IMR-90 (cell line): ENCODE measurements at regions not wholly inside any gene's neighbourhood (a gene's known extent, or its start where the extent isn't known, plus 50 kb on each side); places are given as distances from the start of the nearest gene placed in this dataset.

ENCODE experiments used
- ATAC-seq: fragments of 200-7000 bp; cut with Tn5 transposase; 2 replicates; pipeline ENCODE4 v1.9.1; 2020; ENCODE audit warnings: low read depth, mild to moderate bottlenecking, moderate library complexity
- BruUV-seq: library from RNA; stranded (reverse); fragments of 400-500 nt; replicated peaks from 2 replicates; lab custom pipeline; 2021; lab: Mats Ljungman, UMichigan
- CTCF ChIA-PET: fragments of 300-600 bp; formaldehyde crosslinking; extraction: SDS; loops from one replicate; lab custom pipeline; 2021; ENCODE audit warnings: antibody characterized with exemption; lab: Yijun Ruan, JAX
- POLR2A ChIA-PET: fragments of 300-600 bp; sonication (Branson Sonifier 250); formaldehyde crosslinking; loops from one replicate; lab custom pipeline; 2022; ENCODE audit warnings: antibody characterized with exemption; ENCODE audit not compliant: unreplicated experiment; lab: Charles Lee
- DNase-seq: peaks from one replicate; pipeline ENCODE4 v3.0.0; 2013
- H2AFZ ChIP-seq: replicated peaks from 2 replicates; pipeline ENCODE3; 2013; ENCODE audit warnings: low read length, mild to moderate bottlenecking; ENCODE audit not compliant: poor library complexity
- H2AK5ac ChIP-seq: 2 replicates; pipeline ENCODE4 v1.6.1; 2013; ENCODE audit warnings: low read depth, low read length, inconsistent platforms
- H2AK9ac ChIP-seq: replicated peaks from 2 replicates; pipeline ENCODE3; 2013; ENCODE audit warnings: mild to moderate bottlenecking, low read depth, low read length, moderate library complexity; ENCODE audit not compliant: poor library complexity
- H2BK120ac ChIP-seq: 2 replicates; pipeline ENCODE4 v1.6.1; 2013; ENCODE audit warnings: low read depth, low read length, inconsistent platforms
- H2BK15ac ChIP-seq: 3 replicates; pipeline ENCODE4 v1.6.1; 2013; ENCODE audit warnings: low read depth, low read length, inconsistent platforms
- H2BK20ac ChIP-seq: 2 replicates; pipeline ENCODE4 v1.6.1; 2013; ENCODE audit warnings: low read depth, mild to moderate bottlenecking, inconsistent platforms, low read length, moderate library complexity
- H2BK5ac ChIP-seq: 2 replicates; pipeline ENCODE4 v1.6.1; 2013; ENCODE audit warnings: mild to moderate bottlenecking, low read depth, low read length, inconsistent platforms; ENCODE audit not compliant: poor library complexity, severe bottlenecking
- H3K14ac ChIP-seq: replicated peaks from 2 replicates; pipeline ENCODE4 v1.6.1; 2013; ENCODE audit warnings: low read depth, low read length, inconsistent platforms
- H3K18ac ChIP-seq: 2 replicates; pipeline ENCODE4 v1.6.1; 2013; ENCODE audit warnings: low read depth, low read length, control low read depth
- H3K23ac ChIP-seq: 2 replicates; pipeline ENCODE4 v1.6.1; 2013; ENCODE audit warnings: low read depth, low read length, inconsistent platforms
- H3K27ac ChIP-seq: 2 replicates; pipeline ENCODE4 v1.5.1; 2013; ENCODE audit warnings: mild to moderate bottlenecking, control low read depth, low read length; ENCODE audit not compliant: insufficient read depth
- H3K27me3 ChIP-seq: 2 replicates; pipeline ENCODE4 v1.6.1; 2013; ENCODE audit warnings: low read length; ENCODE audit not compliant: control insufficient read depth, insufficient read depth
- H3K36me3 ChIP-seq: 2 replicates; pipeline ENCODE4 v1.6.1; 2013; ENCODE audit warnings: low read length, mixed read lengths; ENCODE audit not compliant: control insufficient read depth, insufficient read depth
- H3K4ac ChIP-seq: 2 replicates; pipeline ENCODE4 v1.6.1; 2013; ENCODE audit warnings: low read depth, low read length, inconsistent platforms
- H3K4me1 ChIP-seq: 2 replicates; pipeline ENCODE4 v1.6.1; 2013; ENCODE audit warnings: low read length, mixed read lengths; ENCODE audit not compliant: control insufficient read depth, insufficient read depth
- H3K4me2 ChIP-seq: 2 replicates; pipeline ENCODE4 v1.6.1; 2013; ENCODE audit warnings: low read depth, mild to moderate bottlenecking, control low read depth, low read length, moderate library complexity
- H3K4me3 ChIP-seq: 2 replicates; pipeline ENCODE4 v1.5.1; 2013; ENCODE audit warnings: low read depth, mild to moderate bottlenecking, control low read depth, low read length, moderate library complexity; ENCODE audit not compliant: insufficient read depth
- H3K56ac ChIP-seq: 2 replicates; pipeline ENCODE4 v1.6.1; 2013; ENCODE audit warnings: low read length, inconsistent platforms; ENCODE audit not compliant: insufficient read depth; ENCODE audit errors: extremely low read depth
- H3K79me1 ChIP-seq, 2 experiments: 2 replicates each; pipeline ENCODE4 v1.6.1; 2013; ENCODE audit warnings: low read length in 2 of 2, inconsistent platforms in 1 of 2, low read depth in 1 of 2
- H3K9ac ChIP-seq: 2 replicates; pipeline ENCODE4 v1.6.1; 2013; ENCODE audit warnings: low read depth, low read length, control low read depth
- H3K9me1 ChIP-seq: 2 replicates; pipeline ENCODE4 v1.6.1; 2013; ENCODE audit warnings: low read length, inconsistent platforms; ENCODE audit not compliant: insufficient read depth
- H3K9me3 ChIP-seq: 2 replicates; pipeline ENCODE4 v1.6.1; 2013; ENCODE audit warnings: low read length; ENCODE audit not compliant: control insufficient read depth, insufficient read depth
- H4K20me1 ChIP-seq: 2 replicates; pipeline ENCODE4 v1.6.1; 2013; ENCODE audit warnings: low read length, inconsistent platforms; ENCODE audit not compliant: insufficient read depth
- H4K5ac ChIP-seq: 2 replicates; pipeline ENCODE4 v1.6.1; 2013; ENCODE audit warnings: mild to moderate bottlenecking, low read depth, low read length, control low read depth
- H4K8ac ChIP-seq, 2 experiments: 2 replicates each; pipeline ENCODE4 v1.6.1; 2013; ENCODE audit warnings: low read depth in 2 of 2, low read length in 2 of 2, control low read depth in 1 of 2, inconsistent platforms in 1 of 2
- H4K91ac ChIP-seq: 2 replicates; pipeline ENCODE4 v1.6.1; 2013; ENCODE audit warnings: low read depth, low read length, inconsistent platforms; ENCODE audit not compliant: insufficient read depth
- BHLHE40 ChIP-seq: fragments of 150-350 bp; IDR thresholded peaks from 2 replicates; pipeline ENCODE4 v1.6.1; 2016; ENCODE audit warnings: mild to moderate bottlenecking, low read depth, low read length
- CHD1 ChIP-seq: IDR thresholded peaks from 2 replicates; pipeline ENCODE4 v1.6.1; 2012; ENCODE audit warnings: low read depth, low read length, improper control_type of control experiment
- FOS ChIP-seq: fragments of 150-350 bp; IDR thresholded peaks from 2 replicates; pipeline ENCODE4 v1.6.1; 2016; ENCODE audit warnings: low read depth, low read length
- POLR2A ChIP-seq: IDR thresholded peaks from 2 replicates; pipeline ENCODE4 v1.6.1; 2012; ENCODE audit warnings: mild to moderate bottlenecking, low read depth, low read length
- RAD21 ChIP-seq: IDR thresholded peaks from 2 replicates; pipeline ENCODE4 v1.6.1; 2012; ENCODE audit warnings: low read length, improper control_type of control experiment
- RFX5 ChIP-seq: IDR thresholded peaks from 2 replicates; pipeline ENCODE4 v1.8.0; 2012; ENCODE audit warnings: low read depth, mild to moderate bottlenecking, low read length, moderate library complexity
- WGBS, 2 experiments: methylation state at CpG; one replicate each; pipeline versions ENCODE4 v1.1.5 to v1.1.7; 2013; ENCODE audit warnings: missing lambda C conversion rate in 2 of 2; ENCODE audit not compliant: insufficient read length in 1 of 2; ENCODE audit errors: extremely low coverage in 2 of 2; 5-methylcytosine and 5-hydroxymethylcytosine counted together
- dilution Hi-C: fragments of 300-500 bp; cut with HindIII; formaldehyde crosslinking; loops from one replicate; pipeline ENCODE4 v1.14.3; 2018; ENCODE audit warnings: low sequenced_read_pairs; ENCODE audit not compliant: unreplicated experiment
- in situ Hi-C: fragments of 300-500 bp; cut with MboI; formaldehyde crosslinking; loops from 3 replicates; pipeline ENCODE4 v1.14.3; 2019; ENCODE audit warnings: low sequenced_read_pairs, inconsistent platforms, mixed read lengths
- intact Hi-C: fragments of 100-400 bp; cut with micrococcal nuclease; formaldehyde crosslinking; loops from 2 replicates; pipeline ENCODE4 v1.10.0; 2022

GRCh38 chr5:84518862-84519261, 134.2 kb upstream of the EDIL3 start:
- in situ Hi-C loops = no loop called here
- CTCF ChIA-PET = no interaction called here

More at GRCh38 chr5:84518862-84519261, 134.2 kb upstream of the EDIL3 start:
- 92% methylated on average over 2 of the region's 3 CpGs; no CpG with 5 or more reads in 1 of the 2 experiments for WGBS, 2 experiments
- no peak for ATAC-seq
- Histone ChIP-seq H3K23ac (no peak overlapping the region), H3K27ac (no peak overlapping the region), H3K4me2 (no peak overlapping the region), H4K5ac (no peak overlapping the region), H2AFZ (no peak overlapping the region), H2BK120ac (no peak overlapping the region), H3K14ac (no peak overlapping the region), H3K56ac (no peak overlapping the region), H3K36me3 (no peaks in the 10 kb centered on the region), H3K9ac (no peak overlapping the region), H4K91ac (no peak overlapping the region), H3K4me1 (no peaks in the 10 kb centered on the region), H2BK15ac (no peak overlapping the region), H3K4me3 (no peak overlapping the region), H3K79me1 (no peaks in the 10 kb centered on the region), H4K20me1 (no peaks in the 10 kb centered on the region), H3K27me3 (no peaks in the 10 kb centered on the region), H3K4ac (no peak overlapping the region), H3K9me1 (no peaks in the 10 kb centered on the region), H2AK5ac (no peak overlapping the region), H2AK9ac (no peak overlapping the region), H4K8ac (no peak overlapping the region), H3K18ac (no peak overlapping the region), H2BK5ac (no peak overlapping the region), H2BK20ac (no peak overlapping the region), H3K9me3 (no peaks in the 10 kb centered on the region)
- dilution Hi-C loops = no loop called here
- intact Hi-C loops = no loop called here
- TF ChIP-seq BHLHE40 (no peak), CHD1 (no peak), RAD21 (no peak), POLR2A (no peak), RFX5 (no peak), FOS (no peak)
- no peak for DNase-seq
- BruUV-seq = no TSS peak
- POLR2A ChIA-PET = no interaction called here
